HG03175 (cell line): ENCODE measurements at regions not wholly inside any gene's neighbourhood (a gene's known extent, or its start where the extent isn't known, plus 50 kb on each side); places are given as distances from the start of the nearest gene placed in this dataset.

Source experiments
- ATAC-seq: cut with Tn5 transposase; IDR thresholded peaks from one replicate; pipeline ENCODE4 v1.9.1; 2021; ENCODE audit warnings: mild to moderate bottlenecking, moderate library complexity; ENCODE audit not compliant: unreplicated experiment

- ATAC-seq, result no peak
These were observed 119.6 kb upstream of the DTNA start for GRCh38 chr18:34590503-34590902.

- no peak for ATAC-seq
These were observed 118.1 kb upstream of the DTNA start for GRCh38 chr18:34591920-34592444.

- no peak for ATAC-seq
These were observed 117.6 kb upstream of the DTNA start for GRCh38 chr18:34592481-34592880.

GRCh38 chr18:34592961-34593382 lies 117.1 kb upstream of the DTNA start:
- ATAC-seq, result no peak

GRCh38 chr18:34594266-34594665 lies 115.8 kb upstream of the DTNA start:
- ATAC-seq, result no peak

- no peak for ATAC-seq
These were observed 114.4 kb upstream of the DTNA start for GRCh38 chr18:34595690-34596089.

- ATAC-seq, result no peak
These were observed 111.9 kb upstream of the DTNA start for GRCh38 chr18:34598120-34598635.

- ATAC-seq, result no peak
These were observed 109.9 kb upstream of the DTNA start for GRCh38 chr18:34600158-34600557.

GRCh38 chr18:34600874-34601656 lies 109.0 kb upstream of the DTNA start:
- ATAC-seq, result no peak

- no peak for ATAC-seq
These were observed 105.5 kb upstream of the DTNA start for GRCh38 chr18:34604591-34604990.

GRCh38 chr18:34606851-34607250 lies 103.2 kb upstream of the DTNA start:
- ATAC-seq, result no peak

- no peak for ATAC-seq
These were observed 102.0 kb upstream of the DTNA start for GRCh38 chr18:34608064-34608463.

- ATAC-seq, result no peak
These were observed 100.0 kb upstream of the DTNA start for GRCh38 chr18:34609986-34610648.

- ATAC-seq, result no peak
These were observed 98.2 kb upstream of the DTNA start for GRCh38 chr18:34611904-34612303.

- no peak for ATAC-seq
These were observed 89.7 kb upstream of the DTNA start for GRCh38 chr18:34620258-34620861.

- ATAC-seq, result no peak
These were observed 86.5 kb upstream of the DTNA start for GRCh38 chr18:34623557-34623956.

- ATAC-seq, result no peak
These were observed 85.5 kb upstream of the DTNA start for GRCh38 chr18:34624551-34624950.

GRCh38 chr18:34626404-34627136 lies 83.5 kb upstream of the DTNA start:
- no peak for ATAC-seq

GRCh38 chr18:34627137-34627920 lies 82.8 kb upstream of the DTNA start:
- no peak for ATAC-seq
